Right lobe of liver (tissue), 6 donors: ENCODE measurements at regions not wholly inside any gene's neighbourhood (a gene's known extent, or its start where the extent isn't known, plus 50 kb on each side); places are given as distances from the start of the nearest gene placed in this dataset.

Experiments used
- ATAC-seq, 4 donors: fragments of 200-7000 bp; cut with Tn5 transposase; one replicate each; pipeline ENCODE4 v1.9.1; 2020; ENCODE audit warnings: mild to moderate bottlenecking in 4 of 4, moderate library complexity in 4 of 4
- DNase-seq, 3 donors: peaks; one replicate each; pipeline ENCODE4 v3.0.0-alpha.2; 2020
- H3K27ac ChIP-seq, 3 donors: fragments of 200-600 bp; one replicate each; pipeline ENCODE4 v1.8.0; 2022
- H3K27me3 ChIP-seq, 2 donors: fragments of 200-600 bp; one replicate each; pipeline ENCODE4 v1.8.0; 2022
- H3K36me3 ChIP-seq, 4 donors: fragments of 200-600 bp; sonication (generic) in 1 of 4; one replicate each; pipeline versions ENCODE4 v1.5.1 to v1.8.0; 2017 to 2022; ENCODE audit warnings: control low read depth in 1 of 4
- H3K4me1 ChIP-seq, 4 donors: fragments of 200-600 bp; sonication (generic) in 1 of 4; one replicate each; pipeline versions ENCODE4 v1.5.1 to v1.8.0; 2017 to 2022; ENCODE audit warnings: control low read depth in 1 of 4
- H3K4me3 ChIP-seq, 3 donors: fragments of 200-600 bp; one replicate each; pipeline ENCODE4 v1.8.0; 2022
- H3K9me3 ChIP-seq, 4 donors: fragments of 200-600 bp; sonication (generic) in 1 of 4; one replicate each; pipeline versions ENCODE4 v1.5.1 to v1.8.0; 2017 to 2022; ENCODE audit warnings: control low read depth in 1 of 4
- CTCF ChIP-seq, 4 donors: fragments of 200-600 bp in 3 of 4; fragments of 450-650 bp in 1 of 4; IDR thresholded peaks; one replicate each; pipeline versions ENCODE4 v1.5.1 to v1.8.0; 2016 to 2022; ENCODE audit warnings: antibody characterized with exemption in 4 of 4, mild to moderate bottlenecking in 2 of 4
- POLR2A ChIP-seq: fragments of 450-650 bp; IDR thresholded peaks from one replicate; pipeline ENCODE4 v1.6.1; 2017; ENCODE audit warnings: antibody characterized with exemption, mild to moderate bottlenecking
- WGBS: methylation state at CpG from one replicate; pipeline ENCODE4 v1.1.6; 2018; ENCODE audit warnings: low coverage, low lambda C conversion rate; ENCODE audit not compliant: insufficient coverage; ENCODE audit errors: missing lambda C conversion rate; 5-methylcytosine and 5-hydroxymethylcytosine counted together
- intact Hi-C, 2 donors: fragments of 100-400 bp; cut with DNase I; formaldehyde crosslinking; loops; one replicate each; pipeline versions ENCODE4 v1.11.2 to v1.14.1; 2022
- donor health status: DM: no; HTN: yes; CAD: no.
- donor health status: DM: no; HTN: no; CAD: no.
- donor health status: DM: no; HTN: no; CAD: no.
- donor health status: DM: no; HTN: yes; CAD: no.
- donor health status: DM: no; HTN: yes; CAD: no.

- WGBS, result 59% methylated on average over 6 of the region's 6 CpGs
- H3K4me3 ChIP-seq, result no peak overlapping the region
- no peaks in the 10 kb centered on the region for H3K4me1 ChIP-seq
- intact Hi-C loops, result no loop called here
- H3K9me3 ChIP-seq, result no peaks in the 10 kb centered on the region
- DNase-seq (no peak), ATAC-seq (no peak)
- no peaks in the 10 kb centered on the region for H3K36me3 ChIP-seq
- TF ChIP-seq CTCF (IDR thresholded peaks at IDR 0.05) (no peak), POLR2A (no peak)
- peaks cover 0 to 11% of the 10 kb centered on the region in 2 donors for H3K27me3 ChIP-seq
- no peak overlapping the region for H3K27ac ChIP-seq
These were observed 385.6 kb downstream of the NR2F2 start for GRCh38 chr15:96716075-96716474.

GRCh38 chr15:96716478-96716877, 386.0 kb downstream of the NR2F2 start:
- intact Hi-C loops, result no loop called here
- no peaks in the 10 kb centered on the region for H3K36me3 ChIP-seq
- DNase-seq (no peak), ATAC-seq (no peak)
- TF ChIP-seq POLR2A (no peak), CTCF (IDR thresholded peaks at IDR 0.05) (no peak)
- no peaks in the 10 kb centered on the region for H3K9me3 ChIP-seq
- peaks cover 0 to 11% of the 10 kb centered on the region in 2 donors for H3K27me3 ChIP-seq
- WGBS, result 67% methylated on average over 3 of the region's 3 CpGs
- H3K4me1 ChIP-seq, result no peaks in the 10 kb centered on the region
- H3K4me3 ChIP-seq, result no peak overlapping the region
- H3K27ac ChIP-seq, result no peak overlapping the region

GRCh38 chr15:96720251-96720650, 389.8 kb downstream of the NR2F2 start:
- intact Hi-C loops, result no loop called here
- no peak overlapping the region for H3K27ac ChIP-seq
- no peaks in the 10 kb centered on the region for H3K4me1 ChIP-seq
- TF ChIP-seq POLR2A (no peak), CTCF (IDR thresholded peaks at IDR 0.05) (no peak)
- peaks cover 0 to under 1% of the 10 kb centered on the region in 2 donors for H3K27me3 ChIP-seq
- peak in 1 of 4 donors; percentile 26 for ATAC-seq
- 18% methylated on average over 8 of the region's 8 CpGs for WGBS
- no peak for DNase-seq
- no peaks in the 10 kb centered on the region for H3K36me3 ChIP-seq
- H3K4me3 ChIP-seq, result no peak overlapping the region
- no peaks in the 10 kb centered on the region for H3K9me3 ChIP-seq

GRCh38 chr15:96720656-96721055, 390.2 kb downstream of the NR2F2 start:
- DNase-seq, result no peak
- WGBS, result 55% methylated on average over 2 of the region's 2 CpGs
- Histone ChIP-seq H3K4me3 (no peak overlapping the region), H3K4me1 (no peaks in the 10 kb centered on the region), H3K9me3 (no peaks in the 10 kb centered on the region), H3K27me3 (no peaks in the 10 kb centered on the region), H3K36me3 (no peaks in the 10 kb centered on the region), H3K27ac (no peak overlapping the region)
- TF ChIP-seq CTCF (IDR thresholded peaks at IDR 0.05), result no peak
- TF ChIP-seq POLR2A, result no peak
- ATAC-seq, result no peak
- intact Hi-C loops, result no loop called here

GRCh38 chr15:96728591-96728990, 398.1 kb downstream of the NR2F2 start:
- ATAC-seq (no peak), DNase-seq (no peak)
- Histone ChIP-seq H3K4me3 (no peak overlapping the region), H3K27me3 (no peaks in the 10 kb centered on the region), H3K4me1 (peaks cover 0 to 13% (median 0%) of the 10 kb centered on the region in 4 donors), H3K36me3 (no peaks in the 10 kb centered on the region), H3K9me3 (no peaks in the 10 kb centered on the region), H3K27ac (no peak overlapping the region)
- WGBS, result 55% methylated on average over 6 of the region's 6 CpGs
- intact Hi-C loops, result no loop called here
- TF ChIP-seq CTCF (IDR thresholded peaks at IDR 0.05), result no peak
- no peak for TF ChIP-seq POLR2A
